ENCODE measurements at regions not wholly inside any gene's neighbourhood (a gene's known extent, or its start where the extent isn't known, plus 50 kb on each side); places are given as distances from the start of the nearest gene placed in this dataset.

DNA sequence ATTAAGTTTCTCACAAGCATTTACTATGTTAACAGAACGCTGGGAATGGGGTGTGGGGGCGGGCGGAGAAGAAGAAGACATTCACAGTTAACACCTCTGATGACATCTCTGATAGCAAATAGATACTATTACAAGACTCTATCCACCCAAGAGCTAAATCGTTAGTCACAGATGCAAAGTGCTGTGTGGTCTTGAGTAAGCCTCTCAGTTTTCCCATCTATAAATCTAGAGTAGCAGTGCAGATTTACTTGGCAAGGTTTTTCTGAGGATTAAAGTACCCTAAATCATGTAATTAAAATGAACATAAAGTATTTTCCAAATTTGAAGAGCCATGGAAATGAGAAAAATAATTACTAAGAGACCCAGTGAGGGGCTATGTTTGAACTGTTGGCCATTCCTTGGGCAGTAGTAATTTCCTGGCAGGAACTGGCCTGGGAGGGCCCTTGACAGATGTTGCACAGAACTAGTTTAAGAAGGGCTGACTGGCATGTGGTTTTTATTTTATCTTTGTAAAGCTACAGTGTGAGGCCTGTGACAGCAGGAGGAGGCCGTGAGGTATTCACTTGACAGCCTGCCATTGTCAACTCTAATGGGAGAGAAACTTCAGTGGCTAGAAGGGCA, 58.7 kb upstream of the APOBEC4 start:
- peak; percentile 50 for DNase-seq (ENCODE audit: low read depth)

DNA sequence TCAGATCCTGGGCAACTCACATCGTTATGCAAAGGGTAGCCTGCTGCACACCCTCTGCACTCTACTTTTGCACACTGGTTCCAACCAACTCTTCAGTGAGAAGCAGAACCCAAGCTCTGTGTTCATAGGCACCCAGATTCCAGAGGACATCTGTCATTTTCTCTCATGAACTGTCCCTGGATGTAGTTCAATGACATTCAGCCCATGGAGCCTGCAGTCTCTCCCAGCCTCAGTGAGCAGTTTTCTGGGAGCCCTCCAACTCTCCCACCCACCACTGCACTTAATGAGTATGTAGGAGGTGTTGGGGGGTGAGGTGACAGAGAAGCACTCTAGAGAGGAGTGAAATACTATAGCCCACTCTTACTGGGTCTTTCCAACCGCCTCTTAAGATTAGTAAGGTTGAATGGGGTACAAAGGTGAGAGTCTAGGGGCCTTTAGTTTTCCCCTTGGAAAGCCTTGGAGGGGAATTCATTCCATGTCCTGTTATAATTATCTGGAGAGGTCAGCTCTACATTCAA, 58.1 kb upstream of the APOBEC4 start:
- DNase-seq (ENCODE audit: low read depth) = no peak

DNA sequence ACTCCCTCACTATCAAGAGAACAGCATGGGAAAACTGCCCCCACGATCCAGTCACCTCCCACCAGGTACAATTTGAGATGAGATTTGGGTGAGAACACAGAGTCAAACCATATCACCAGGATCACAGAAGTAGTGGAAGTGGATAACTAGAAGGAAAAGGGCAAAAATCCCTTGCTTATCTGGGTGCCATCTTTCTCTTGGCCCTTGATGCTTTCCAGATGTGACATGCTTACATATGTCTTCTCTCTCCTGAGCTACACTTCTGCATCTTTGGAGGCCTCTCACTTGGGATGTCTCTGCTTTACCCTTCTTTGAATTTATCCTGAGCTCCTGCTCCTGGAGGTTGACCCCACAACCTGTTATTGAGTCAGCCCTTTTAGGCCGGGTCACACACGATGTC, 57.6 kb upstream of the APOBEC4 start:
- no peak for DNase-seq (ENCODE audit: low read depth)

- DNase-seq (ENCODE audit: low read depth) = no peak
Observed at GRCh38 chr1:183710333-183710732, 57.2 kb upstream of the APOBEC4 start.

DNA sequence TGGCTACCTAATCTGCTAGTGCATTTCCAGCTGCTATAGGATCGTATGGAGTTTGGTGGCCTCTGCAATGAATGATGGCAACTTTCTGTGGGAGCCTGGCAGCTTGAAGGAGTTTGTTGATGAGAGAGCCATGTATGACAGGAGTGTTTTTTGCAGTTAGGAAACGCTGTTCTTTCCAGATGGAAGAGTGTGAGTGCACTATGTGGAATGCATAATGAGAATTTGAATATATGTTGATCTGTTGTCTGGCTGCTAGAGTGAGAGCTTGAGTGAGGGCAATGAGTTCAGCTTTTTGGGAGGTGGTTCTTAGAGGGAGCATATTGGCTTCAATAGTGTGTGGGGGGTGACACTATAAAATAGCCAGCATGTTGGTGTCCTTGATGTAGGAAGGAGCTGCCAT, 51.0 kb upstream of the APOBEC4 start:
- no peak for DNase-seq (ENCODE audit: low read depth)
